ENCODE measurements at regions not wholly inside any gene's neighbourhood (a gene's known extent, or its start where the extent isn't known, plus 50 kb on each side); places are given as distances from the start of the nearest gene placed in this dataset.

DNA sequence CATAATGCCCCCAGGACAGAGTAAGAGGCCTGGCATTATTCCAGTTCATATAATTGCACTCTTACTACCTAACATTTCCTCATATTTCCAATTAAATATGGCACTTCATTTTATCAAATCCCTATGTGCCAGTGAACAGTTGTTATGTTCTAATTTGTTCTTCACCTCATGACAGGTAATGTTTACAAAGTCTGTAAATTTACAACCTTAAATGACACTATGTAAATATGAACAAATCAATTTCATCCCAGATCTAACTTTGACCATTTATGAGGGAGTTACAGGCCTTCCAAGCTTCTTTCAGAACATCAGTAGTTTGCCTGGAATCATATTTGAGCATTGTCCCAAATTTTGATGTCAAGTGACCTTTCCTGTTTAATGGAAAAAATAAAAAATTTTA is 592.6 kb upstream of the CDH6 start:
- Histone ChIP-seq H3K4me3 (ENCODE audit: low read depth, low read length) (no peak overlapping the region), H3K4ac (ENCODE audit: low read depth, low read length) (no peak overlapping the region), H2AK5ac (ENCODE audit: low read length) (no peak overlapping the region), H3K36me3 (ENCODE audit: control insufficient read depth in 1 of 2, insufficient read depth in 2 of 2, low read length in 2 of 2) (no peaks in the 10 kb centered on the region), H3K79me2 (ENCODE audit: control insufficient read depth, insufficient read depth, low read length, poor library complexity) (no peaks in the 10 kb centered on the region), H4K91ac (ENCODE audit: low read depth, low read length) (no peak overlapping the region), H3K4me2 (ENCODE audit: low read length) (no peak overlapping the region), H3K9me3 (ENCODE audit: insufficient read depth, low read depth, low read length) (no peaks in the 10 kb centered on the region), H3K23ac (ENCODE audit: low read length) (no peak overlapping the region), H3K4me1 (ENCODE audit: control insufficient read depth in 1 of 2, insufficient read depth in 2 of 2, low read length in 2 of 2) (no peaks in the 10 kb centered on the region), H3K79me1 (ENCODE audit: low read length) (no peaks in the 10 kb centered on the region), H3K27me3 (ENCODE audit: insufficient read depth, low read length) (no peaks in the 10 kb centered on the region), H2BK5ac (ENCODE audit: low read depth, low read length, poor library complexity) (no peak overlapping the region), H2BK120ac (ENCODE audit: insufficient read depth, low read length, poor library complexity) (no peak overlapping the region), H3K27ac (ENCODE audit: low read depth, low read length) (no peak overlapping the region), H4K8ac (ENCODE audit: low read depth, low read length) (no peak overlapping the region), H3K18ac (ENCODE audit: low read length) (no peak overlapping the region), H3K14ac (ENCODE audit: low read length) (no peak overlapping the region), H4K12ac (ENCODE audit: low read depth, low read length) (no peak overlapping the region), H2AFZ (ENCODE audit: insufficient read depth, low read length, poor library complexity) (no peak overlapping the region), H3K9ac (ENCODE audit: low read length) (no peak overlapping the region), H2BK12ac (ENCODE audit: low read length) (no peak overlapping the region)
- no peak for DNase-seq

- H2BK12ac ChIP-seq (ENCODE audit: low read length) = no peak overlapping the region
- no CpG with 5 or more reads among the region's 3 CpGs for WGBS (ENCODE audit: extremely low coverage, insufficient coverage, insufficient read length)
These were observed 596.9 kb upstream of the CDH6 start for GRCh38 chr5:30596495-30597064.

DNA sequence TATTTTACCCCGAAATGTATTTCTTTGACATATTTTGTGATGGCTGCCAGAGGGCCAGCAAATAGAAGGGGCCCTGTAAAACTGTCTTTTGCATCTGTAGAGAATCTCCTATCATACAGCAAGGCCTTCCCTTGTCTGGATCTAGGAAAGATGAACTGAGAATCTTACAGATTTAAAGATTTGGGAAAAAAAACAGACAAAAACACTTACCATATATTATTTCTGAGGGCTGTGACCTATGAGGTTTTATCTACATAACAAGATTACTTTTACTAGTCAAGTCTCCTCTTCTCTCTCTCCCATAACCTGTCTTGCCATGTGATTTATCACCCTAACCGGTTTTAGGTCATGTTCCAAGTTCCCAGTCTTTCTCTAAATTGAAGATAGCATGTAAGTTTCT is 599.2 kb upstream of the CDH6 start:
- H3K4me1 ChIP-seq (ENCODE audit: control insufficient read depth in 1 of 2, insufficient read depth in 2 of 2, low read length in 2 of 2) = no peaks in the 10 kb centered on the region
- WGBS (ENCODE audit: extremely low coverage, insufficient coverage, insufficient read length) = no CpG with 5 or more reads among the region's 2 CpGs
- no peak overlapping the region for H2BK120ac ChIP-seq (ENCODE audit: insufficient read depth, low read length, poor library complexity)
- no peak overlapping the region for H2AK5ac ChIP-seq (ENCODE audit: low read length)
- H2BK12ac ChIP-seq (ENCODE audit: low read length) = no peak overlapping the region
- no peak overlapping the region for H2BK5ac ChIP-seq (ENCODE audit: low read depth, low read length, poor library complexity)
- H3K9me3 ChIP-seq (ENCODE audit: insufficient read depth, low read depth, low read length) = no peaks in the 10 kb centered on the region
- no peak overlapping the region for H2AFZ ChIP-seq (ENCODE audit: insufficient read depth, low read length, poor library complexity)
- no peak overlapping the region for H4K91ac ChIP-seq (ENCODE audit: low read depth, low read length)
- H3K23ac ChIP-seq (ENCODE audit: low read length) = no peak overlapping the region
- no peaks in the 10 kb centered on the region for H3K79me1 ChIP-seq (ENCODE audit: low read length)
- H4K12ac ChIP-seq (ENCODE audit: low read depth, low read length) = no peak overlapping the region
- no peak overlapping the region for H4K8ac ChIP-seq (ENCODE audit: low read depth, low read length)
- H3K27ac ChIP-seq (ENCODE audit: low read depth, low read length) = no peak overlapping the region
- no peak overlapping the region for H3K4ac ChIP-seq (ENCODE audit: low read depth, low read length)
- no peak overlapping the region for H3K18ac ChIP-seq (ENCODE audit: low read length)
- H3K9ac ChIP-seq (ENCODE audit: low read length) = no peak overlapping the region
- H3K14ac ChIP-seq (ENCODE audit: low read length) = no peak overlapping the region
- H3K4me2 ChIP-seq (ENCODE audit: low read length) = no peak overlapping the region
- H3K79me2 ChIP-seq (ENCODE audit: control insufficient read depth, insufficient read depth, low read length, poor library complexity) = no peaks in the 10 kb centered on the region
- no peaks in the 10 kb centered on the region for H3K36me3 ChIP-seq (ENCODE audit: control insufficient read depth in 1 of 2, insufficient read depth in 2 of 2, low read length in 2 of 2)
- H3K27me3 ChIP-seq (ENCODE audit: insufficient read depth, low read length) = no peaks in the 10 kb centered on the region
- no peak overlapping the region for H3K4me3 ChIP-seq (ENCODE audit: low read depth, low read length)
- DNase-seq = no peak

More at GRCh38 chr5:30596495-30597064, 596.9 kb upstream of the CDH6 start:
- Histone ChIP-seq H3K23ac (ENCODE audit: low read length) (no peak overlapping the region), H3K4me1 (ENCODE audit: control insufficient read depth in 1 of 2, insufficient read depth in 2 of 2, low read length in 2 of 2) (no peaks in the 10 kb centered on the region), H3K4me2 (ENCODE audit: low read length) (no peak overlapping the region), H3K4me3 (ENCODE audit: low read depth, low read length) (no peak overlapping the region), H2BK120ac (ENCODE audit: insufficient read depth, low read length, poor library complexity) (no peak overlapping the region), H4K12ac (ENCODE audit: low read depth, low read length) (no peak overlapping the region), H3K36me3 (ENCODE audit: control insufficient read depth in 1 of 2, insufficient read depth in 2 of 2, low read length in 2 of 2) (no peaks in the 10 kb centered on the region), H2AFZ (ENCODE audit: insufficient read depth, low read length, poor library complexity) (no peak overlapping the region), H3K79me2 (ENCODE audit: control insufficient read depth, insufficient read depth, low read length, poor library complexity) (no peaks in the 10 kb centered on the region), H3K9me3 (ENCODE audit: insufficient read depth, low read depth, low read length) (no peaks in the 10 kb centered on the region), H3K18ac (ENCODE audit: low read length) (no peak overlapping the region), H4K8ac (ENCODE audit: low read depth, low read length) (no peak overlapping the region), H3K27me3 (ENCODE audit: insufficient read depth, low read length) (no peaks in the 10 kb centered on the region), H2BK5ac (ENCODE audit: low read depth, low read length, poor library complexity) (no peak overlapping the region), H4K91ac (ENCODE audit: low read depth, low read length) (no peak overlapping the region), H3K27ac (ENCODE audit: low read depth, low read length) (no peak overlapping the region), H3K79me1 (ENCODE audit: low read length) (no peaks in the 10 kb centered on the region), H3K9ac (ENCODE audit: low read length) (no peak overlapping the region), H3K14ac (ENCODE audit: low read length) (no peak overlapping the region), H3K4ac (ENCODE audit: low read depth, low read length) (no peak overlapping the region), H2AK5ac (ENCODE audit: low read length) (no peak overlapping the region)
- DNase-seq = no peak

GRCh38 chr5:30592833-30593232 is 600.7 kb upstream of the CDH6 start:
- H3K4me1 ChIP-seq (ENCODE audit: control insufficient read depth in 1 of 2, insufficient read depth in 2 of 2, low read length in 2 of 2) = no peaks in the 10 kb centered on the region
- H3K4me3 ChIP-seq (ENCODE audit: low read depth, low read length) = no peak overlapping the region
- no peak overlapping the region for H2BK5ac ChIP-seq (ENCODE audit: low read depth, low read length, poor library complexity)
- no peak overlapping the region for H4K12ac ChIP-seq (ENCODE audit: low read depth, low read length)
- no peak overlapping the region for H2BK12ac ChIP-seq (ENCODE audit: low read length)
- H3K23ac ChIP-seq (ENCODE audit: low read length) = no peak overlapping the region
- no peak overlapping the region for H3K14ac ChIP-seq (ENCODE audit: low read length)
- H4K91ac ChIP-seq (ENCODE audit: low read depth, low read length) = no peak overlapping the region
- no peak overlapping the region for H3K4me2 ChIP-seq (ENCODE audit: low read length)
- H3K9me3 ChIP-seq (ENCODE audit: insufficient read depth, low read depth, low read length) = no peaks in the 10 kb centered on the region
- no peaks in the 10 kb centered on the region for H3K79me2 ChIP-seq (ENCODE audit: control insufficient read depth, insufficient read depth, low read length, poor library complexity)
- H3K9ac ChIP-seq (ENCODE audit: low read length) = no peak overlapping the region
- H3K27ac ChIP-seq (ENCODE audit: low read depth, low read length) = no peak overlapping the region
- no peak overlapping the region for H2BK120ac ChIP-seq (ENCODE audit: insufficient read depth, low read length, poor library complexity)
- WGBS (ENCODE audit: extremely low coverage, insufficient coverage, insufficient read length) = no CpG with 5 or more reads among the region's 3 CpGs
- no peak overlapping the region for H3K18ac ChIP-seq (ENCODE audit: low read length)
- no peaks in the 10 kb centered on the region for H3K79me1 ChIP-seq (ENCODE audit: low read length)
- no peaks in the 10 kb centered on the region for H3K27me3 ChIP-seq (ENCODE audit: insufficient read depth, low read length)
- no peak for DNase-seq
- no peak overlapping the region for H4K8ac ChIP-seq (ENCODE audit: low read depth, low read length)
- no peaks in the 10 kb centered on the region for H3K36me3 ChIP-seq (ENCODE audit: control insufficient read depth in 1 of 2, insufficient read depth in 2 of 2, low read length in 2 of 2)
- H2AK5ac ChIP-seq (ENCODE audit: low read length) = no peak overlapping the region
- H3K4ac ChIP-seq (ENCODE audit: low read depth, low read length) = no peak overlapping the region
- no peak overlapping the region for H2AFZ ChIP-seq (ENCODE audit: insufficient read depth, low read length, poor library complexity)
